ENCODE measurements at regions not wholly inside any gene's neighbourhood (a gene's known extent, or its start where the extent isn't known, plus 50 kb on each side); places are given as distances from the start of the nearest gene placed in this dataset.

GRCh38 chr1:240030236-240030635 lies 61.4 kb upstream of the FMN2 start:
- Histone ChIP-seq H3K27me3 (ENCODE audit: control insufficient read depth, insufficient read depth, low read length) (no peaks in the 10 kb centered on the region), H3K79me1 (ENCODE audit: low read depth in 1 of 2, low read length in 2 of 2) (no peaks in the 10 kb centered on the region; a peak in 1 of 4 replicates), H3K23ac (ENCODE audit: low read depth, low read length) (peak overlapping the region; percentile 41; the same call in 1 of the 2 replicates), H3K9me3 (ENCODE audit: control insufficient read depth, insufficient read depth, low read length) (no peaks in the 10 kb centered on the region), H3K9me1 (ENCODE audit: insufficient read depth, low read length) (0 out of 2 replicates have a peak, but pooled peaks cover 3% of the 10 kb centered on the region), H4K91ac (ENCODE audit: insufficient read depth, low read depth, low read length) (peak overlapping the region; percentile 82), H3K56ac (ENCODE audit: extremely low read depth, insufficient read depth, low read length) (no peak overlapping the region), H3K4me2 (ENCODE audit: low read depth, low read length) (no peak overlapping the region), H3K27ac (ENCODE audit: insufficient read depth, low read length) (peak overlapping the region; percentile 95), H4K5ac (ENCODE audit: low read depth, low read length) (peak overlapping the region; percentile 67; the same call in 1 of the 2 replicates), H3K4me1 (ENCODE audit: control insufficient read depth, insufficient read depth, low read length) (peaks cover 10% of the 10 kb centered on the region), H2AFZ (replicated peaks; ENCODE audit: low read length, poor library complexity) (no peak overlapping the region), H2BK120ac (ENCODE audit: low read depth, low read length) (peak overlapping the region; percentile 96), H2BK15ac (ENCODE audit: low read depth, low read length) (peak overlapping the region; percentile 66; the same call in 1 of the 3 replicates), H3K36me3 (ENCODE audit: control insufficient read depth, insufficient read depth, low read length) (no peaks in the 10 kb centered on the region), H2AK5ac (ENCODE audit: low read depth, low read length) (peak overlapping the region; percentile 78; the same call in 1 of the 2 replicates), H3K9ac (ENCODE audit: low read depth, low read length) (no peak overlapping the region), H3K18ac (ENCODE audit: low read depth, low read length) (peak overlapping the region; percentile 85), H3K14ac (replicated peaks; ENCODE audit: low read depth, low read length) (peak overlapping the region; percentile 55; the same call in 1 of the 2 replicates), H3K4me3 (ENCODE audit: insufficient read depth, low read depth, low read length) (no peak overlapping the region), H2BK5ac (ENCODE audit: low read depth, low read length, poor library complexity, severe bottlenecking) (peak overlapping the region; percentile 96), H2AK9ac (replicated peaks; ENCODE audit: low read depth, low read length, poor library complexity) (peak overlapping the region; percentile 79), H4K8ac (ENCODE audit: low read depth in 2 of 2, low read length in 2 of 2) (peak overlapping the region; percentile 75 to 89), H4K20me1 (ENCODE audit: insufficient read depth, low read length) (no peaks in the 10 kb centered on the region), H3K4ac (ENCODE audit: low read depth, low read length) (peak overlapping the region; percentile 92), H2BK20ac (ENCODE audit: low read depth, low read length) (peak overlapping the region; percentile 94)
- 60% methylated on average over 5 of the region's 5 CpGs; no CpG with 5 or more reads in 1 of the 2 experiments for WGBS, 2 experiments (ENCODE audit: extremely low coverage in 2 of 2, insufficient read length in 1 of 2)
- ATAC-seq (ENCODE audit: low read depth) (no peak), DNase-seq (peak; percentile 50)
- TF ChIP-seq POLR2A (IDR thresholded peaks at IDR 0.05; ENCODE audit: low read depth, low read length) (no peak), RCOR1 (IDR thresholded peaks at IDR 0.05; ENCODE audit: insufficient replicate concordance, low read length) (no peak), CHD1 (IDR thresholded peaks at IDR 0.05; ENCODE audit: low read depth, low read length) (no peak), MXI1 (IDR thresholded peaks at IDR 0.05; ENCODE audit: borderline replicate concordance, low read depth, low read length) (no peak), NFE2L2 (IDR thresholded peaks at IDR 0.05; ENCODE audit: low read depth, low read length) (no peak), MAZ (IDR thresholded peaks at IDR 0.05; ENCODE audit: borderline replicate concordance, low read depth, low read length) (no peak), CTCF (conservative IDR thresholded peaks at IDR 0.05; ENCODE audit: low read depth, low read length) (no peak), SMC3 (IDR thresholded peaks at IDR 0.05; ENCODE audit: low read depth, low read length) (no peak), FOS (IDR thresholded peaks at IDR 0.05; ENCODE audit: low read depth, low read length) (no peak), BHLHE40 (IDR thresholded peaks at IDR 0.05; ENCODE audit: low read depth, low read length) (no peak), RAD21 (IDR thresholded peaks at IDR 0.05; ENCODE audit: low read length) (no peak), RFX5 (IDR thresholded peaks at IDR 0.05; ENCODE audit: low read depth, low read length) (no peak), USF2 (IDR thresholded peaks at IDR 0.05; ENCODE audit: low read depth, low read length) (no peak), MAFK (IDR thresholded peaks at IDR 0.05; ENCODE audit: low read depth, low read length) (no peak), CEBPB (IDR thresholded peaks at IDR 0.05; ENCODE audit: low read depth, low read length) (no peak), ELK1 (IDR thresholded peaks at IDR 0.05; ENCODE audit: borderline replicate concordance, low read depth, low read length) (no peak)
- ChIA-PET CTCF (interaction anchor here (0.6 to 1.3 kb wide), 3 partner anchors 62 to 389 kb away, joined by 3 to 4 read pairs (median 3); partner anchors contain the start of gene FMN2), POLR2A (ENCODE audit: unreplicated experiment) (no interaction called here)
- no TSS peak for BruUV-seq (replicated peaks)
- in situ Hi-C loops (cut with MboI; ENCODE audit: low sequenced_read_pairs): loop anchor here (5.0 kb wide), 2 partner anchors 122 to 582 kb away; partner anchors contain the start of gene GREM2
- dilution Hi-C loops (cut with HindIII; ENCODE audit: low sequenced_read_pairs, unreplicated experiment): loop anchor here (25.0 kb wide), 1 partner anchor 157 kb away; no protein-coding TSS in a partner anchor
- intact Hi-C loops (cut with micrococcal nuclease): no loop called here

Data from IMR-90 (cell line).